Lower lobe of right lung (tissue), 2 donors: ENCODE measurements at regions not wholly inside any gene's neighbourhood (a gene's known extent, or its start where the extent isn't known, plus 50 kb on each side); places are given as distances from the start of the nearest gene placed in this dataset.

Experiments
- ATAC-seq, 2 donors: fragments of 200-7000 bp; cut with Tn5 transposase; one replicate each; pipeline ENCODE4 v1.9.1; 2020 to 2022; ENCODE audit warnings: mild to moderate bottlenecking in 2 of 2, moderate library complexity in 2 of 2
- DNase-seq: peaks from one replicate; pipeline ENCODE4 v3.0.0-alpha.2; 2020
- H3K27ac ChIP-seq: fragments of 200-600 bp; one replicate; pipeline ENCODE4 v1.8.0; 2022
- H3K27me3 ChIP-seq: fragments of 200-600 bp; one replicate; pipeline ENCODE4 v1.8.0; 2022; ENCODE audit warnings: low read depth
- H3K36me3 ChIP-seq: fragments of 200-600 bp; one replicate; pipeline ENCODE4 v1.8.0; 2022; ENCODE audit warnings: mild to moderate bottlenecking
- H3K4me1 ChIP-seq: fragments of 200-600 bp; one replicate; pipeline ENCODE4 v1.8.0; 2022
- H3K4me3 ChIP-seq: fragments of 200-600 bp; one replicate; pipeline ENCODE4 v1.8.0; 2022; ENCODE audit warnings: mild to moderate bottlenecking
- H3K9me3 ChIP-seq: fragments of 200-600 bp; one replicate; pipeline ENCODE4 v1.8.0; 2022
- CTCF ChIP-seq: fragments of 200-600 bp; IDR thresholded peaks from one replicate; pipeline ENCODE4 v1.8.0; 2022; ENCODE audit warnings: antibody characterized with exemption, mild to moderate bottlenecking
- intact Hi-C: fragments of 100-400 bp; cut with DNase I; formaldehyde crosslinking; loops from one replicate; pipeline ENCODE4 v1.11.0; 2022
- donor health status: DM: no; HTN: yes; CAD: no; lungs with severe emphysema.

GRCh38 chr4:60780874-60781273 lies 419.3 kb upstream of the ADGRL3 start:
- no peaks in the 10 kb centered on the region for H3K9me3 ChIP-seq
- H3K4me3 ChIP-seq = no peak overlapping the region
- H3K4me1 ChIP-seq = no peaks in the 10 kb centered on the region
- no peak for DNase-seq
- ATAC-seq = no peak
- no peak overlapping the region for H3K27ac ChIP-seq
- no peaks in the 10 kb centered on the region for H3K36me3 ChIP-seq
- H3K27me3 ChIP-seq = no peaks in the 10 kb centered on the region
- intact Hi-C loops = no loop called here
- no peak for TF ChIP-seq CTCF

GRCh38 chr4:60790608-60791007 lies 409.5 kb upstream of the ADGRL3 start:
- no peaks in the 10 kb centered on the region for H3K9me3 ChIP-seq
- no peak for TF ChIP-seq CTCF
- no peaks in the 10 kb centered on the region for H3K4me1 ChIP-seq
- no peak overlapping the region for H3K4me3 ChIP-seq
- no peak for DNase-seq
- H3K27me3 ChIP-seq = no peaks in the 10 kb centered on the region
- intact Hi-C loops = no loop called here
- no peak for ATAC-seq
- H3K36me3 ChIP-seq = no peaks in the 10 kb centered on the region
- no peak overlapping the region for H3K27ac ChIP-seq

GRCh38 chr4:60794372-60794771 lies 405.8 kb upstream of the ADGRL3 start:
- DNase-seq (no peak), ATAC-seq (no peak)
- Histone ChIP-seq H3K4me1 (no peaks in the 10 kb centered on the region), H3K27ac (no peak overlapping the region), H3K36me3 (no peaks in the 10 kb centered on the region), H3K9me3 (no peaks in the 10 kb centered on the region), H3K27me3 (no peaks in the 10 kb centered on the region), H3K4me3 (no peak overlapping the region)
- intact Hi-C loops = no loop called here
- no peak for TF ChIP-seq CTCF

GRCh38 chr4:60799214-60799613 lies 400.9 kb upstream of the ADGRL3 start:
- no peak for TF ChIP-seq CTCF
- DNase-seq (no peak), ATAC-seq (no peak)
- H3K4me3 ChIP-seq = no peak overlapping the region
- H3K27ac ChIP-seq = no peak overlapping the region
- intact Hi-C loops = no loop called here
- no peaks in the 10 kb centered on the region for H3K4me1 ChIP-seq
- no peaks in the 10 kb centered on the region for H3K9me3 ChIP-seq
- H3K36me3 ChIP-seq = no peaks in the 10 kb centered on the region
- no peaks in the 10 kb centered on the region for H3K27me3 ChIP-seq

- H3K9me3 ChIP-seq = no peaks in the 10 kb centered on the region
- H3K4me1 ChIP-seq = no peaks in the 10 kb centered on the region
- H3K27ac ChIP-seq = no peak overlapping the region
- intact Hi-C loops = no loop called here
- H3K36me3 ChIP-seq = no peaks in the 10 kb centered on the region
- TF ChIP-seq CTCF = no peak
- ATAC-seq (no peak), DNase-seq (no peak)
- H3K27me3 ChIP-seq = no peaks in the 10 kb centered on the region
- H3K4me3 ChIP-seq = no peak overlapping the region
Observed at GRCh38 chr4:60800701-60801100, 399.4 kb upstream of the ADGRL3 start.
